DOHH2 (cell line): ENCODE measurements at regions not wholly inside any gene's neighbourhood (a gene's known extent, or its start where the extent isn't known, plus 50 kb on each side); places are given as distances from the start of the nearest gene placed in this dataset.

Experiments
- EZH2phosphoT487 ChIP-seq: fragments of 200-600 bp; sonication (generic); IDR thresholded peaks from 2 replicates; pipeline ENCODE4 v1.6.1; 2017; ENCODE audit warnings: borderline replicate concordance, mild to moderate bottlenecking, antibody characterized with exemption, low read length, moderate library complexity, mixed read lengths
- TF ChIP-seq, protein P1 (sequence below): fragments of 200-600 bp; sonication (generic); IDR thresholded peaks from one replicate; pipeline ENCODE4 v1.5.1; 2014; ENCODE audit warnings: antibody characterized with exemption, mild to moderate bottlenecking, low read depth, low read length; ENCODE audit not compliant: poor library complexity, severe bottlenecking

- TF ChIP-seq, protein P1, sequence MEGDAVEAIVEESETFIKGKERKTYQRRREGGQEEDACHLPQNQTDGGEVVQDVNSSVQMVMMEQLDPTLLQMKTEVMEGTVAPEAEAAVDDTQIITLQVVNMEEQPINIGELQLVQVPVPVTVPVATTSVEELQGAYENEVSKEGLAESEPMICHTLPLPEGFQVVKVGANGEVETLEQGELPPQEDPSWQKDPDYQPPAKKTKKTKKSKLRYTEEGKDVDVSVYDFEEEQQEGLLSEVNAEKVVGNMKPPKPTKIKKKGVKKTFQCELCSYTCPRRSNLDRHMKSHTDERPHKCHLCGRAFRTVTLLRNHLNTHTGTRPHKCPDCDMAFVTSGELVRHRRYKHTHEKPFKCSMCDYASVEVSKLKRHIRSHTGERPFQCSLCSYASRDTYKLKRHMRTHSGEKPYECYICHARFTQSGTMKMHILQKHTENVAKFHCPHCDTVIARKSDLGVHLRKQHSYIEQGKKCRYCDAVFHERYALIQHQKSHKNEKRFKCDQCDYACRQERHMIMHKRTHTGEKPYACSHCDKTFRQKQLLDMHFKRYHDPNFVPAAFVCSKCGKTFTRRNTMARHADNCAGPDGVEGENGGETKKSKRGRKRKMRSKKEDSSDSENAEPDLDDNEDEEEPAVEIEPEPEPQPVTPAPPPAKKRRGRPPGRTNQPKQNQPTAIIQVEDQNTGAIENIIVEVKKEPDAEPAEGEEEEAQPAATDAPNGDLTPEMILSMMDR, result no peak
- no peak for TF ChIP-seq EZH2phosphoT487
Observed at GRCh38 chr16:87131996-87132345, 185.2 kb downstream of the C16orf95 start.
